GM04503 (cell line): ENCODE measurements at regions not wholly inside any gene's neighbourhood (a gene's known extent, or its start where the extent isn't known, plus 50 kb on each side); places are given as distances from the start of the nearest gene placed in this dataset.
"Not testable (repeated sequence)": the region's sequence is repeated elsewhere in the genome, so short reads cannot be mapped to it uniquely, and the experiment has no call there.

Source experiments
- DNase-seq: peaks from one replicate; pipeline ENCODE4 v3.0.0-alpha.2; 2012; ENCODE audit warnings: low read depth

GRCh38 chr3:191869738-191870415, 408.9 kb downstream of the PYDC2 start:
- no peak for DNase-seq

- no peak for DNase-seq
Measured at GRCh38 chr3:191873736-191874135, 412.8 kb downstream of the PYDC2 start.

GRCh38 chr3:191882289-191882688, 421.3 kb downstream of the PYDC2 start:
- DNase-seq, result peak; percentile 6

- DNase-seq, result no peak
Measured at GRCh38 chr3:191884132-191884531, 423.2 kb downstream of the PYDC2 start.

- no peak for DNase-seq
Measured at GRCh38 chr3:191889106-191889505, 428.1 kb downstream of the PYDC2 start.

- no peak for DNase-seq
Measured at GRCh38 chr3:191889756-191890155, 428.8 kb downstream of the PYDC2 start.

GRCh38 chr3:191894406-191894805, 433.4 kb downstream of the PYDC2 start:
- no peak for DNase-seq

GRCh38 chr3:191901741-191902140, 440.8 kb downstream of the PYDC2 start:
- no peak for DNase-seq

- no peak for DNase-seq
Measured at GRCh38 chr3:191912616-191913204, 451.7 kb downstream of the PYDC2 start.

GRCh38 chr3:191915712-191916111, 454.7 kb downstream of the PYDC2 start:
- DNase-seq, result no peak

- DNase-seq, result no peak
Measured at GRCh38 chr3:191919491-191920026, 458.6 kb downstream of the PYDC2 start.

- no peak for DNase-seq
Measured at GRCh38 chr3:191922570-191922969, 461.6 kb downstream of the PYDC2 start.

- not testable (repeated sequence) for DNase-seq
Measured at GRCh38 chr3:191927183-191927817, 466.3 kb downstream of the PYDC2 start.

GRCh38 chr3:191927998-191928397, 467.0 kb downstream of the PYDC2 start:
- not testable (repeated sequence) for DNase-seq

GRCh38 chr3:191944835-191945234, 483.9 kb downstream of the PYDC2 start:
- DNase-seq, result no peak

GRCh38 chr3:191952186-191952585, 491.2 kb downstream of the PYDC2 start:
- no peak for DNase-seq

GRCh38 chr3:191952609-191953008, 491.6 kb downstream of the PYDC2 start:
- no peak for DNase-seq

GRCh38 chr3:191958980-191959671, 498.2 kb downstream of the PYDC2 start:
- no peak for DNase-seq

- no peak for DNase-seq
Measured at GRCh38 chr3:191959876-191960413, 499.0 kb downstream of the PYDC2 start.

- DNase-seq, result no peak
Measured at GRCh38 chr3:191961022-191961421, 500.1 kb downstream of the PYDC2 start.

- no peak for DNase-seq
Measured at GRCh38 chr3:191961529-191961928, 500.6 kb downstream of the PYDC2 start.

GRCh38 chr3:191962324-191962723, 501.4 kb downstream of the PYDC2 start:
- no peak for DNase-seq
